SIG-M5 (cell line): ENCODE measurements at regions not wholly inside any gene's neighbourhood (a gene's known extent, or its start where the extent isn't known, plus 50 kb on each side); places are given as distances from the start of the nearest gene placed in this dataset.
"Not testable (repeated sequence)": the region's sequence is repeated elsewhere in the genome, so short reads cannot be mapped to it uniquely, and the experiment has no call there.

Experiments
- DNase-seq: peaks from one replicate; lab custom pipeline; 2025; lab: John Stamatoyannopoulos, UW

- DNase-seq, result no peak
Observed at GRCh38 chr13:82002710-82003109, 1661.8 kb upstream of the SPRY2 start.

- DNase-seq, result no peak
Observed at GRCh38 chr13:81995316-81995715, 1654.4 kb upstream of the SPRY2 start.

GRCh38 chr13:81990652-81991051 lies 1649.7 kb upstream of the SPRY2 start:
- no peak for DNase-seq

GRCh38 chr13:81988567-81988966 lies 1647.6 kb upstream of the SPRY2 start:
- no peak for DNase-seq

- DNase-seq, result no peak
Observed at GRCh38 chr13:81987677-81988357, 1646.9 kb upstream of the SPRY2 start.

GRCh38 chr13:81987159-81987558 lies 1646.2 kb upstream of the SPRY2 start:
- DNase-seq, result no peak

GRCh38 chr13:81986308-81986707 lies 1645.4 kb upstream of the SPRY2 start:
- no peak for DNase-seq

- DNase-seq, result no peak
Observed at GRCh38 chr13:81957121-81957520, 1616.2 kb upstream of the SPRY2 start.

GRCh38 chr13:81929988-81930387 lies 1589.1 kb upstream of the SPRY2 start:
- no peak for DNase-seq

- no peak for DNase-seq
Observed at GRCh38 chr13:81927347-81927746, 1586.4 kb upstream of the SPRY2 start.

GRCh38 chr13:81917810-81918209 lies 1576.9 kb upstream of the SPRY2 start:
- DNase-seq, result no peak

GRCh38 chr13:81916461-81916860 lies 1575.5 kb upstream of the SPRY2 start:
- DNase-seq, result no peak

GRCh38 chr13:81907787-81908372 lies 1567.0 kb upstream of the SPRY2 start:
- no peak for DNase-seq

GRCh38 chr13:81888855-81889254 lies 1547.9 kb upstream of the SPRY2 start:
- no peak for DNase-seq

- DNase-seq, result no peak
Observed at GRCh38 chr13:81874681-81875661, 1534.0 kb upstream of the SPRY2 start.

GRCh38 chr13:81874253-81874652 lies 1533.3 kb upstream of the SPRY2 start:
- DNase-seq, result no peak

- DNase-seq, result no peak
Observed at GRCh38 chr13:81872581-81872980, 1531.7 kb upstream of the SPRY2 start.

GRCh38 chr13:81871751-81872325 lies 1530.9 kb upstream of the SPRY2 start:
- DNase-seq, result not testable (repeated sequence)

- DNase-seq, result no peak
Observed at GRCh38 chr13:81848291-81848690, 1507.4 kb upstream of the SPRY2 start.

- DNase-seq, result no peak
Observed at GRCh38 chr13:81846771-81847170, 1505.8 kb upstream of the SPRY2 start.

GRCh38 chr13:81821259-81821658 lies 1480.3 kb upstream of the SPRY2 start:
- no peak for DNase-seq

GRCh38 chr13:81800433-81800832 lies 1459.5 kb upstream of the SPRY2 start:
- DNase-seq, result no peak
